Ovary (tissue), 7 donors: ENCODE measurements at regions not wholly inside any gene's neighbourhood (a gene's known extent, or its start where the extent isn't known, plus 50 kb on each side); places are given as distances from the start of the nearest gene placed in this dataset.

Experiments used
- DNase-seq, 5 donors: peaks; one replicate each; pipeline ENCODE4 v3.0.0-alpha.2; 2019 to 2020
- H3K27ac ChIP-seq, 2 donors: fragments of 200-600 bp; one replicate each; pipeline versions ENCODE4 v1.5.1 to v1.8.0; 2019 to 2022
- H3K27me3 ChIP-seq: fragments of 200-600 bp; one replicate; pipeline ENCODE4 v1.8.0; 2022
- H3K36me3 ChIP-seq: fragments of 200-600 bp; sonication (generic); one replicate; pipeline ENCODE4 v1.5.1; 2019
- H3K4me1 ChIP-seq: one replicate; pipeline ENCODE4 v1.8.1; 2013; ENCODE audit warnings: mild to moderate bottlenecking, moderate library complexity; ENCODE audit not compliant: insufficient read depth
- H3K4me3 ChIP-seq: fragments of 200-600 bp; sonication (generic); one replicate; pipeline ENCODE4 v1.5.1; 2017
- H3K9me3 ChIP-seq, 2 donors: fragments of 200-600 bp in 1 of 2; sonication (generic) in 1 of 2; one replicate each; pipeline versions ENCODE4 v1.5.1 to v1.8.1; 2013 to 2019; ENCODE audit warnings: mild to moderate bottlenecking in 1 of 2, moderate library complexity in 1 of 2
- EP300 ChIP-seq: sonication (generic); formaldehyde crosslinking; IDR thresholded peaks from one replicate; pipeline ENCODE4 v1.6.1; 2017; ENCODE audit warnings: antibody characterized with exemption
- POLR2A ChIP-seq: fragments of 450-650 bp; IDR thresholded peaks from one replicate; pipeline ENCODE4 v1.6.1; 2017; ENCODE audit warnings: antibody characterized with exemption, mild to moderate bottlenecking, moderate library complexity
- WGBS, 3 donors: extraction: QIAGEN DNeasy Blood & Tissue Kit in 1 of 3; methylation state at CpG; one replicate each; pipeline versions ENCODE4 v1.1.5 to v1.1.7; 2013 to 2017; 5-methylcytosine and 5-hydroxymethylcytosine counted together
- intact Hi-C, 4 donors: fragments of 100-400 bp; cut with DNase I; formaldehyde crosslinking; loops; one replicate each; pipeline versions ENCODE4 v1.11.0 to v1.15.1; 2022 to 2023
- TF ChIP-seq, protein P1 (sequence below), 3 donors: fragments of 450-650 bp in 2 of 3; fragments of 200-600 bp in 1 of 3; IDR thresholded peaks; one replicate each; pipeline versions ENCODE4 v1.5.1 to v1.8.0; 2016 to 2022; ENCODE audit warnings: antibody characterized with exemption in 3 of 3, mild to moderate bottlenecking in 1 of 3
- donor health status: DM: no; HTN: no; CAD: no; lungs with moderate emphysema.
- donor health status: DM: no; HTN: no; CAD: no.
- donor health status: Bipolar disorder and iron deficiency.
- donor health status: DM: no; HTN: no; CAD: no.
- donor health status: DM: yes; HTN: yes; CAD: no.

DNA sequence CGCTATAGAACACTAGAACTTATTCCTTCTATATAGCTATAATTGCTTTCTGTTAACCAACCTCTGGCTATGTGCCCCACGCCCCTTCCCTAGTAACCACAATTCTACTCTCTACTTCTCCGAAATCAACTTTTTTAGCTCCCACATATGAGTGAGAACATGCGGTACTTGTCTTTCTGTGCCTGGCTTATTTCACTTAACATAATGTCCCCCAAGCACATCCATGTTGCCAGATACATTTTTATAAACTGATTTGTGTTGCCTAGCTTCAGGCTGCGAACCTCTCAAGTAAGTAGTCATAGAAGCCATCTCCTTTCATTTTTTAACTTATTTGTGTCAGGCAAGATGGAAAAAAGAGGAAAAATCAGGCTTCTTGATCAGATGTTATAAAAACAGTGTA, 249.5 kb downstream of the TMEM167A start:
- no peak for TF ChIP-seq POLR2A
- TF ChIP-seq EP300, result no peak
- TF ChIP-seq, protein P1, sequence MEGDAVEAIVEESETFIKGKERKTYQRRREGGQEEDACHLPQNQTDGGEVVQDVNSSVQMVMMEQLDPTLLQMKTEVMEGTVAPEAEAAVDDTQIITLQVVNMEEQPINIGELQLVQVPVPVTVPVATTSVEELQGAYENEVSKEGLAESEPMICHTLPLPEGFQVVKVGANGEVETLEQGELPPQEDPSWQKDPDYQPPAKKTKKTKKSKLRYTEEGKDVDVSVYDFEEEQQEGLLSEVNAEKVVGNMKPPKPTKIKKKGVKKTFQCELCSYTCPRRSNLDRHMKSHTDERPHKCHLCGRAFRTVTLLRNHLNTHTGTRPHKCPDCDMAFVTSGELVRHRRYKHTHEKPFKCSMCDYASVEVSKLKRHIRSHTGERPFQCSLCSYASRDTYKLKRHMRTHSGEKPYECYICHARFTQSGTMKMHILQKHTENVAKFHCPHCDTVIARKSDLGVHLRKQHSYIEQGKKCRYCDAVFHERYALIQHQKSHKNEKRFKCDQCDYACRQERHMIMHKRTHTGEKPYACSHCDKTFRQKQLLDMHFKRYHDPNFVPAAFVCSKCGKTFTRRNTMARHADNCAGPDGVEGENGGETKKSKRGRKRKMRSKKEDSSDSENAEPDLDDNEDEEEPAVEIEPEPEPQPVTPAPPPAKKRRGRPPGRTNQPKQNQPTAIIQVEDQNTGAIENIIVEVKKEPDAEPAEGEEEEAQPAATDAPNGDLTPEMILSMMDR (IDR thresholded peaks at IDR 0.05), result no peak
- WGBS, 3 donors, result 68 to 84% (median 77%) methylated on average over 5 of the region's 5 CpGs
- no peak overlapping the region for H3K4me3 ChIP-seq
- no peak overlapping the region for H3K27ac ChIP-seq
- no peaks in the 10 kb centered on the region for H3K27me3 ChIP-seq
- intact Hi-C loops, result no loop called here
- H3K36me3 ChIP-seq, result no peaks in the 10 kb centered on the region
- no peaks in the 10 kb centered on the region for H3K9me3 ChIP-seq
- no peak for DNase-seq
- no peaks in the 10 kb centered on the region for H3K4me1 ChIP-seq

DNA sequence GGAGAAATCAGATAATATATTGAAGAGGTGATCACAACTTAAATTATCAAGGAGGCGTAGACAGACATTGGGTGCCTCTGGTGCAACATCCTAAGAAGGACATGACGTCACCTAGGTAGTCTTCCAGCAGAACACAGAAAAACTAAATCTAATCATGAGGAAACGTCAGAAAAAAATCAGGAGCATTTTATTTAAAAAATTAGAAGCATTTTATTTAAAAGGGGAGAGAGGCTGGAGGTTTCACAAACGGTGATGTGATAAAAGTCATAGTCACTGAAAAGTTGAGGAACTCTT, 254.6 kb downstream of the TMEM167A start:
- Histone ChIP-seq H3K27ac (no peak overlapping the region), H3K27me3 (no peaks in the 10 kb centered on the region), H3K4me3 (no peak overlapping the region), H3K9me3 (no peaks in the 10 kb centered on the region), H3K4me1 (no peaks in the 10 kb centered on the region), H3K36me3 (no peaks in the 10 kb centered on the region)
- intact Hi-C loops, result no loop called here
- TF ChIP-seq POLR2A, result no peak
- TF ChIP-seq, protein P1 (IDR thresholded peaks at IDR 0.05), result no peak
- no peak for TF ChIP-seq EP300
- WGBS, 3 donors, result 78 to 90% (median 86%) methylated on average over 4 of the region's 4 CpGs
- no peak for DNase-seq

DNA sequence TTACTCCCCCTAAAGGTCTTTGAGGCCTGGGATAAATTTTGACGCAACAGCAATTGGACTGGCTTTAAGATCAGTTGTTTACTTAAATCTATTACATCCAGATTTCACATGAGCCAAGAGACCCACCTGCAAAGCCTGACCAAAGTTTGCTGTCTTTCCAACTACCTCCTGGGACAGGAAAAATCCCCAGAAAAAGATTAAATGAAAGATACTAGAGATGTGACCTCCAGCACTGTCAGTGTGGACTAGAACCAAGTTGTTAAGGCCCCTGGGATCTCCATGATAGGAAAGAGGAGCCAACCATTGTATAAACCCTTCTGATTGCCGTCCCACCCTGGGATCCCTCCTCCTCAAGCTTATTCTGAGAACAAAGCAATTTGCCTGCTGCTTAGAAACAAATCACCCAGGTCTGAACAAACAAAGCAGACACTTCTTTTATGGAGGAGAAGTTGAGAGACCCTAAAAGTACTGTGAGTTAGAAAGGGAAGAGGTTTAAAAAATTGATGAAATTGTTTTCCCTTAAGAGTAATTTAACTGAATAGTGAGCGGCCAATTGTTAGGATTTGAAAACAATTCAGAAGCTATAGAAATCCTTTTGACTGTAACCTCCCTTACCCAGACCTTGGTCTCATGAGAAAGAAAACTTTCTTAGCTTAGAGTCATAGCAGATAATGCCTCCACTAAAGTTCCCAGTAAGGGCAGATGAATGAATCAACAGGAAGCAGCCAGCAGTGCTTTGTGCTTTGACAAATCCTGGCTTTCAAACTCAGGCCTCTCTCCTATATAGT, 255.2 kb downstream of the TMEM167A start:
- Histone ChIP-seq H3K36me3 (no peaks in the 10 kb centered on the region), H3K9me3 (no peaks in the 10 kb centered on the region), H3K27ac (no peak overlapping the region), H3K27me3 (no peaks in the 10 kb centered on the region), H3K4me1 (no peaks in the 10 kb centered on the region), H3K4me3 (no peak overlapping the region)
- DNase-seq, result no peak
- TF ChIP-seq, protein P1 (IDR thresholded peaks at IDR 0.05), result no peak
- TF ChIP-seq EP300 (no peak), POLR2A (no peak)
- 89 to 93% (median 91%) methylated on average over 3 of the region's 3 CpGs for WGBS, 3 donors
- intact Hi-C loops, result no loop called here

DNA sequence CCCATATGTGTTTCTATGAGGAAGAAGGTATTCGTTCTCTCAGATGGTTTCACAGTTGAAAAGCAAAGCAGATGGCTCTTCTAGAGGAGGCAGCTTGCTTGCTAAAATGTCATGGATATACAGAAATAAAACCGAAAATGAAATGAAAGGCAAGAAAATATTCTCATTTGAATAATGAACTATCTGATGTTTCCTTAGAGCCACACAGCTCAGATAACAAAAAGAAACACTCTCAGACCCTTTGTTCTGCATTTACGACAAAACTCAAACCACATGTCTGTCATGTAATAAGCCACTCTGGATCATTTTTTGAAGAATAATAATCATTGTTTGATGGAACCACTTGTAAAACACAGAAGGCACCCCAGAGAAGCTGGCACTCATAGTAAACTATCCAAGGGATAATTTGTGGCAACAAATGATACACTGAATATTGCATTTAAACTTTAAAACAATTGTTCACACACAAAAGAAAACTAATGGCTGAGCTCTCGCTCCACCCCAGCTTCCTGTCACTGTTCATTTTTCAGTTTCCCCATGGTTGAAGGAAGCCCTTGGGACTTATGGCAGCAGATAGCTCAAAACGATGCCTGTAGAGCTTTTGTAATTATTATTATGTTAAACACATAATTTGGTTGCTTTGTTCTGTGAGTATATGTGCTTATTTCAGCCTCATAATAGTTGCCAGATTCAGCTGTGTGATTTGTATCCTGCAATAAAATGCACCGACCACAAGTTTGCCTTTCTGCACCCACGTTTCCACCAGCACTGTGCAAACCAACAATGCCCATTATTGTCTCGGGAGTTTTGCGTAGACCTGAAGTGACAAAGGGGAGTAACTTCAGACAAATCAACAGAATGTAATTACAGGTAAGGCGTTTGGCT, 256.0 kb downstream of the TMEM167A start:
- no peaks in the 10 kb centered on the region for H3K36me3 ChIP-seq
- H3K4me1 ChIP-seq, result no peaks in the 10 kb centered on the region
- DNase-seq, result no peak
- intact Hi-C loops, result no loop called here
- H3K27ac ChIP-seq, result no peak overlapping the region
- TF ChIP-seq POLR2A (no peak), EP300 (no peak)
- TF ChIP-seq, protein P1 (IDR thresholded peaks at IDR 0.05), result no peak
- no peak overlapping the region for H3K4me3 ChIP-seq
- WGBS, 3 donors, result 79 to 81% (median 81%) methylated on average over 10 of the region's 10 CpGs
- no peaks in the 10 kb centered on the region for H3K9me3 ChIP-seq
- no peaks in the 10 kb centered on the region for H3K27me3 ChIP-seq
